HG03342 (cell line): ENCODE measurements at regions not wholly inside any gene's neighbourhood (a gene's known extent, or its start where the extent isn't known, plus 50 kb on each side); places are given as distances from the start of the nearest gene placed in this dataset.

Experiments
- ATAC-seq: cut with Tn5 transposase; IDR thresholded peaks from one replicate; pipeline ENCODE4 v1.9.1; 2021; ENCODE audit warnings: mild to moderate bottlenecking, moderate library complexity; ENCODE audit not compliant: unreplicated experiment

GRCh38 chr3:113094337-113095221 lies 103.8 kb downstream of the GTPBP8 start:
- ATAC-seq, result no peak

GRCh38 chr3:113096188-113096892 lies 105.6 kb downstream of the GTPBP8 start:
- ATAC-seq, result no peak

GRCh38 chr3:113097960-113098447 lies 107.2 kb downstream of the GTPBP8 start:
- no peak for ATAC-seq

- no peak for ATAC-seq
Observed at GRCh38 chr3:113100063-113100462, 109.3 kb downstream of the GTPBP8 start.

GRCh38 chr3:113103588-113103987 lies 107.8 kb upstream of the BOC start:
- ATAC-seq, result no peak

GRCh38 chr3:113104357-113105092 lies 106.8 kb upstream of the BOC start:
- ATAC-seq, result no peak

GRCh38 chr3:113105093-113105449 lies 106.3 kb upstream of the BOC start:
- ATAC-seq, result no peak

- ATAC-seq, result no peak
Observed at GRCh38 chr3:113105966-113106660, 105.2 kb upstream of the BOC start.

- ATAC-seq, result no peak
Observed at GRCh38 chr3:113110267-113110666, 101.1 kb upstream of the BOC start.

GRCh38 chr3:113111011-113111707 lies 100.2 kb upstream of the BOC start:
- no peak for ATAC-seq

- ATAC-seq, result no peak
Observed at GRCh38 chr3:113113361-113113760, 98.0 kb upstream of the BOC start.

GRCh38 chr3:113117511-113118234 lies 93.7 kb upstream of the BOC start:
- no peak for ATAC-seq

- ATAC-seq, result no peak
Observed at GRCh38 chr3:113118336-113118735, 93.0 kb upstream of the BOC start.

- no peak for ATAC-seq
Observed at GRCh38 chr3:113124256-113124830, 87.0 kb upstream of the BOC start.

GRCh38 chr3:113125951-113126350 lies 85.4 kb upstream of the BOC start:
- no peak for ATAC-seq

- ATAC-seq, result no peak
Observed at GRCh38 chr3:113128386-113129015, 82.9 kb upstream of the BOC start.

GRCh38 chr3:113129168-113129567 lies 82.2 kb upstream of the BOC start:
- no peak for ATAC-seq

GRCh38 chr3:113132571-113132996 lies 78.8 kb upstream of the BOC start:
- no peak for ATAC-seq

- no peak for ATAC-seq
Observed at GRCh38 chr3:113133140-113133539, 78.2 kb upstream of the BOC start.
